Smooth muscle cell (in vitro differentiated cells): ENCODE measurements at regions not wholly inside any gene's neighbourhood (a gene's known extent, or its start where the extent isn't known, plus 50 kb on each side); places are given as distances from the start of the nearest gene placed in this dataset.

Experiments used
- DNase-seq: peaks from one replicate; lab custom pipeline; 2025; ENCODE audit not compliant: unreplicated experiment; lab: John Stamatoyannopoulos, UW
- H2AFZ ChIP-seq: fragments of 200-600 bp; sonication (generic); 2 replicates; pipeline ENCODE4 v1.6.0; 2016; ENCODE audit warnings: antibody characterized with exemption, low read depth, mild to moderate bottlenecking
- H3F3A ChIP-seq: fragments of 200-600 bp; sonication (generic); 2 replicates; pipeline ENCODE4 v1.6.0; 2017; ENCODE audit warnings: antibody characterized with exemption, low read depth
- H3K27ac ChIP-seq: fragments of 200-600 bp; sonication (generic); 2 replicates; pipeline ENCODE4 v1.5.1; 2016; ENCODE audit warnings: low read depth, mild to moderate bottlenecking
- H3K27me3 ChIP-seq: fragments of 200-600 bp; sonication (generic); 2 replicates; pipeline ENCODE4 v1.6.1; 2016; ENCODE audit warnings: low read depth, mild to moderate bottlenecking
- H3K36me3 ChIP-seq: fragments of 200-600 bp; sonication (generic); 2 replicates; pipeline ENCODE4 v1.5.1; 2016; ENCODE audit warnings: low read depth
- H3K4me1 ChIP-seq: fragments of 200-600 bp; sonication (generic); 2 replicates; pipeline ENCODE4 v1.5.1; 2016; ENCODE audit warnings: low read depth
- H3K4me2 ChIP-seq: fragments of 200-600 bp; sonication (generic); 2 replicates; pipeline ENCODE4 v1.6.0; 2016; ENCODE audit warnings: mild to moderate bottlenecking
- H3K4me3 ChIP-seq: fragments of 200-600 bp; sonication (generic); 2 replicates; pipeline ENCODE4 v1.5.1; 2016; ENCODE audit warnings: mild to moderate bottlenecking
- H3K79me2 ChIP-seq: fragments of 200-600 bp; sonication (generic); 2 replicates; pipeline ENCODE4 v1.6.0; 2016; ENCODE audit warnings: low read depth, mild to moderate bottlenecking
- H3K9ac ChIP-seq: fragments of 200-600 bp; sonication (generic); 2 replicates; pipeline ENCODE4 v1.6.0; 2016; ENCODE audit warnings: low read depth
- H3K9me3 ChIP-seq: fragments of 200-600 bp; sonication (generic); replicated peaks from 2 replicates; pipeline ENCODE4 v1.5.1; 2016; ENCODE audit warnings: low read depth
- H4K20me1 ChIP-seq: fragments of 200-600 bp; sonication (generic); 2 replicates; pipeline ENCODE4 v1.6.0; 2016; ENCODE audit warnings: low read depth
- WGBS: methylation state at CpG from one replicate; pipeline ENCODE4 v1.1.7; 2016; ENCODE audit warnings: low lambda C conversion rate; 5-methylcytosine and 5-hydroxymethylcytosine counted together
- TF ChIP-seq, protein P1 (sequence below): fragments of 200-600 bp; sonication (generic); IDR thresholded peaks from 2 replicates; pipeline ENCODE4 v1.5.1; 2017; ENCODE audit warnings: borderline replicate concordance, mild to moderate bottlenecking, antibody characterized with exemption; ENCODE audit not compliant: insufficient read depth, poor library complexity, severe bottlenecking

DNA sequence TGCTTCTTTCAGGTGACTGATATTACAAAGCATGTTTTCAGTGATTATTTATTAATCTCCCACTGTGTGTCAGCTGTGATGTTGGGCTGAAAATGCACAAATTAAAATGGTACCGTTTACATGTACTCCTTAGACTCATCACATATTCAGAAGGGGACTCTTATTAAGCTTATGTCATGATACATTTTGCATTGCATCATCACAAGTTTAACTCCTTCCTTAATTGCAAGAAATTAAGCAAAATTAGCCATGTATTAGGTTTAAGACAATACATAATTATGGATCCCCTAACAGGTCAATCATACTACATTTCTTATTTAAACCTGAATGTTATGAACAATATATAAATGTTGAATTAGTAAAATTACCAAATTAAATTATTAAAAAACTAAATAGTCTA, 899.1 kb downstream of the TMEM182 start:
- Histone ChIP-seq H3K27ac (no peak overlapping the region), H3K9ac (no peak overlapping the region), H4K20me1 (no peaks in the 10 kb centered on the region), H3K4me3 (no peak overlapping the region), H3K36me3 (no peaks in the 10 kb centered on the region), H3K79me2 (no peaks in the 10 kb centered on the region), H3F3A (no peaks in the 10 kb centered on the region), H3K4me2 (no peak overlapping the region), H3K4me1 (no peaks in the 10 kb centered on the region), H3K27me3 (no peaks in the 10 kb centered on the region), H3K9me3 (no peaks in the 10 kb centered on the region), H2AFZ (no peak overlapping the region)
- DNase-seq = no peak
- 91% methylated on average over 1 of the region's 1 CpG for WGBS
- TF ChIP-seq, protein P1, sequence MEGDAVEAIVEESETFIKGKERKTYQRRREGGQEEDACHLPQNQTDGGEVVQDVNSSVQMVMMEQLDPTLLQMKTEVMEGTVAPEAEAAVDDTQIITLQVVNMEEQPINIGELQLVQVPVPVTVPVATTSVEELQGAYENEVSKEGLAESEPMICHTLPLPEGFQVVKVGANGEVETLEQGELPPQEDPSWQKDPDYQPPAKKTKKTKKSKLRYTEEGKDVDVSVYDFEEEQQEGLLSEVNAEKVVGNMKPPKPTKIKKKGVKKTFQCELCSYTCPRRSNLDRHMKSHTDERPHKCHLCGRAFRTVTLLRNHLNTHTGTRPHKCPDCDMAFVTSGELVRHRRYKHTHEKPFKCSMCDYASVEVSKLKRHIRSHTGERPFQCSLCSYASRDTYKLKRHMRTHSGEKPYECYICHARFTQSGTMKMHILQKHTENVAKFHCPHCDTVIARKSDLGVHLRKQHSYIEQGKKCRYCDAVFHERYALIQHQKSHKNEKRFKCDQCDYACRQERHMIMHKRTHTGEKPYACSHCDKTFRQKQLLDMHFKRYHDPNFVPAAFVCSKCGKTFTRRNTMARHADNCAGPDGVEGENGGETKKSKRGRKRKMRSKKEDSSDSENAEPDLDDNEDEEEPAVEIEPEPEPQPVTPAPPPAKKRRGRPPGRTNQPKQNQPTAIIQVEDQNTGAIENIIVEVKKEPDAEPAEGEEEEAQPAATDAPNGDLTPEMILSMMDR = no peak

DNA sequence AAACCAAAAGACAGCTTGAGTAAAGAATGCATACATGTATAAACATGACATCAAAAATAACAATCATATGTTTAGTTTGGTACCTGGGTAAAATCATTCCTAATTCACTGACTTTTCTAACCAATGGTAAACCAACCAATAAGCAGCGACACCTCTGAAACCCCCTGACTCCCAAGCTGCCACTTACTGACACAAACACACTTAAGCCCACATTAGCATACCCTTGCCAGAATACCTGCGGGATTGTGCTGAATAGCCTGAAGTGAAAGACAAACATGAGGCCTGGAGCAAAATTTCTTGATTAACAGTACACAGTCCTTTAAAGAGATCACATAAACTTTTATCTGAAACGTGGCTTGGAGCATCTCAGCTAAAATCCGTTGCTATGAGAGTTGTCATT, 902.9 kb downstream of the TMEM182 start:
- Histone ChIP-seq H2AFZ (no peak overlapping the region), H3K36me3 (no peaks in the 10 kb centered on the region), H3K9me3 (no peaks in the 10 kb centered on the region), H3K79me2 (no peaks in the 10 kb centered on the region), H3K9ac (no peak overlapping the region), H3K4me1 (no peaks in the 10 kb centered on the region), H4K20me1 (no peaks in the 10 kb centered on the region), H3F3A (no peaks in the 10 kb centered on the region), H3K27me3 (no peaks in the 10 kb centered on the region), H3K27ac (no peak overlapping the region), H3K4me2 (no peak overlapping the region), H3K4me3 (no peak overlapping the region)
- 50% methylated on average over 4 of the region's 4 CpGs for WGBS
- TF ChIP-seq, protein P1 = no peak
- no peak for DNase-seq

DNA sequence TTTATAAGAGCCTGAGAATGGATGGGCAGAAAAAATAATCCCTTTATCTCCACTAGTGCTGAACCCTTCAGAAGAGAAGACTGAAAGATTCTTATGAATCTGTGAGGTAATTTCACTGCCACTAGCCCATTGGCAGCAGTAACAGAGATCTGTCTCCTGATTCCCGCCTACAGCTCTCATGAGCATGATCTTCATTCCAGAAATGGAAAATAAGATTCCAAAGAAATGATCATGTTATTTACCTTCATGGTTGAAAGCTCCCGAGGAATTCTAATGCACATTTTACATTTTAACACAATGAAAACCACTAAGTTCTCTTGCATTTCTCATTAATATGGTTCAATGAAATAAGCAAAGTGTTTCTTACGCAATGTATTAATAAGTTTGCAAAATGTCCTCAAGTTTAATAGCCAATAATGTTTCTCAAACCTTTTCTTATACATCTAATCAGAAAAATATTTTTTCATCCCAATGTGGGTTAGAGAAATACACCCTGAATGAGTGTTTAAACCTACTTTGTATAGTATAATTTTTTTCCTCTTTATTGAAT, 905.6 kb downstream of the TMEM182 start:
- TF ChIP-seq, protein P1 = no peak
- 91% methylated on average over 3 of the region's 3 CpGs for WGBS
- DNase-seq = no peak
- Histone ChIP-seq H3K27ac (no peak overlapping the region), H3K27me3 (no peaks in the 10 kb centered on the region), H2AFZ (no peak overlapping the region), H3F3A (no peaks in the 10 kb centered on the region), H3K36me3 (no peaks in the 10 kb centered on the region), H3K4me2 (no peak overlapping the region), H3K4me3 (no peak overlapping the region), H3K4me1 (no peaks in the 10 kb centered on the region), H3K9ac (no peak overlapping the region), H4K20me1 (no peaks in the 10 kb centered on the region), H3K79me2 (no peaks in the 10 kb centered on the region), H3K9me3 (no peaks in the 10 kb centered on the region)

DNA sequence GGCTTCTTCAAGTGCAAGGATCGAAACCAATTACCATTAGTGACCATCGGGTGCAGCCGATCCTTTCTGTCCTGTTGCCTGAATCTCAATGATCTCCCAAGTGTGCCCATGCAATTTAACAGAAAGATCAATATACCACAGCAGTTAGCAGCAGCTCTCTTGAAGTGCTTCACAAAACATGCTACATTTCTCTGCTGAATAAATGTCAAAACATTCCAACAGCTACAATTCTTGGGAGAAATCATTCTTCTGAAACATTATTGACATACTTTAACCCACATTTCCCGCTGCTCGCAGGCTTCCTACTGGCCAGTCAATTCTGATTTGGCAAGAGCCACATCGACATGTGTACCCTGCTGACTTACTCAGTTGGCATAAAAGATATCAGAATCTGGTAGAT, 907.7 kb downstream of the TMEM182 start:
- H3K27me3 ChIP-seq = no peaks in the 10 kb centered on the region
- no peak overlapping the region for H3K9ac ChIP-seq
- no peak overlapping the region for H3K4me3 ChIP-seq
- H4K20me1 ChIP-seq = no peaks in the 10 kb centered on the region
- no peak overlapping the region for H3K27ac ChIP-seq
- H2AFZ ChIP-seq = no peak overlapping the region
- no peaks in the 10 kb centered on the region for H3K79me2 ChIP-seq
- TF ChIP-seq, protein P1 = no peak
- 91% methylated on average over 6 of the region's 6 CpGs for WGBS
- H3K9me3 ChIP-seq = no peaks in the 10 kb centered on the region
- H3K4me1 ChIP-seq = no peaks in the 10 kb centered on the region
- no peak overlapping the region for H3K4me2 ChIP-seq
- no peak for DNase-seq
- no peaks in the 10 kb centered on the region for H3F3A ChIP-seq
- H3K36me3 ChIP-seq = no peaks in the 10 kb centered on the region
